Gastrocnemius medialis (tissue), 4 donors: ENCODE measurements at regions not wholly inside any gene's neighbourhood (a gene's known extent, or its start where the extent isn't known, plus 50 kb on each side); places are given as distances from the start of the nearest gene placed in this dataset.

Source experiments
- ATAC-seq, 2 donors: fragments of 150-250 bp; one replicate each; pipeline ENCODE4 v1.9.1; 2016
- DNase-seq, 2 donors: peaks; one replicate each; pipeline ENCODE4 v3.0.0-alpha.2; 2019
- H3K27ac ChIP-seq, 4 donors: fragments of 200-600 bp; sonication (generic); 1 replicate in 1 of 4; 2 replicates in 3 of 4; pipeline ENCODE4 v1.5.1; 2016 to 2018; ENCODE audit warnings: mild to moderate bottlenecking in 2 of 4, moderate library complexity in 1 of 4
- H3K27me3 ChIP-seq, 3 donors: fragments of 200-600 bp; sonication (generic) in 2 of 3; 1 replicate in 1 of 3; 2 replicates in 2 of 3; pipeline versions ENCODE4 v1.5.1 to v1.6.0; 2016 to 2019; ENCODE audit warnings: mild to moderate bottlenecking in 1 of 3, moderate library complexity in 1 of 3
- H3K36me3 ChIP-seq, 2 donors: fragments of 200-600 bp; sonication (generic) in 1 of 2; one replicate each; pipeline ENCODE4 v1.5.1; 2017 to 2018
- H3K4me1 ChIP-seq, 2 donors: fragments of 200-600 bp; sonication (generic) in 1 of 2; one replicate each; pipeline ENCODE4 v1.5.1; 2016 to 2017; ENCODE audit warnings: mild to moderate bottlenecking in 2 of 2
- H3K4me3 ChIP-seq, 4 donors: fragments of 200-600 bp; sonication (generic) in 3 of 4; 1 replicate in 1 of 4; 2 replicates in 3 of 4; pipeline ENCODE4 v1.5.1; 2016 to 2019; ENCODE audit warnings: mild to moderate bottlenecking in 2 of 4
- H3K9me3 ChIP-seq, 3 donors: fragments of 200-600 bp; sonication (generic) in 2 of 3; 1 replicate in 1 of 3; 2 replicates in 2 of 3; pipeline ENCODE4 v1.5.1; 2016 to 2019
- POLR2A ChIP-seq, 2 donors: fragments of 450-650 bp; IDR thresholded peaks; one replicate each; pipeline ENCODE4 v1.6.1; 2017; ENCODE audit warnings: antibody characterized with exemption in 2 of 2, mild to moderate bottlenecking in 2 of 2, moderate library complexity in 2 of 2
- in situ Hi-C, 4 donors: fragments of 200-750 bp; cut with MboI; loops; one replicate each; pipeline versions ENCODE4 v1.15.0 to v1.8.0; 2017; ENCODE audit warnings: low sequenced_read_pairs in 4 of 4
- intact Hi-C: fragments of 100-400 bp; cut with DNase I; formaldehyde crosslinking; loops from one replicate; pipeline ENCODE4 v1.15.1; 2023; ENCODE audit warnings: low total_unique reads
- TF ChIP-seq, protein P1 (sequence below), 5 experiments: fragments of 450-650 bp in 3 of 5; fragments of 200-600 bp in 2 of 5; sonication (generic) in 2 of 5; IDR thresholded peaks in 4 of 5; conservative IDR thresholded peaks in 1 of 5; 1 replicate in 4 of 5; 2 replicates in 1 of 5; pipeline ENCODE4 v1.5.1; 2016 to 2019; ENCODE audit warnings: antibody characterized with exemption in 5 of 5, mild to moderate bottlenecking in 3 of 5, moderate library complexity in 3 of 5

GRCh38 chr3:124084022-124084881 lies 92.3 kb upstream of the ROPN1 start:
- Histone ChIP-seq H3K36me3 (no peaks in the 10 kb centered on the region), H3K9me3 (no peaks in the 10 kb centered on the region), H3K4me3 (no peak overlapping the region), H3K4me1 (peaks cover 11 to 24% of the 10 kb centered on the region in 2 donors), H3K27me3 (no peaks in the 10 kb centered on the region), H3K27ac (peak overlapping the region; percentile 12 to 68 (median 42))
- intact Hi-C loops = loop anchor here (5.0 kb wide), 1 partner anchor 163 kb away; no protein-coding TSS in a partner anchor
- TF ChIP-seq POLR2A (IDR thresholded peaks at IDR 0.05) = no peak
- TF ChIP-seq, protein P1, sequence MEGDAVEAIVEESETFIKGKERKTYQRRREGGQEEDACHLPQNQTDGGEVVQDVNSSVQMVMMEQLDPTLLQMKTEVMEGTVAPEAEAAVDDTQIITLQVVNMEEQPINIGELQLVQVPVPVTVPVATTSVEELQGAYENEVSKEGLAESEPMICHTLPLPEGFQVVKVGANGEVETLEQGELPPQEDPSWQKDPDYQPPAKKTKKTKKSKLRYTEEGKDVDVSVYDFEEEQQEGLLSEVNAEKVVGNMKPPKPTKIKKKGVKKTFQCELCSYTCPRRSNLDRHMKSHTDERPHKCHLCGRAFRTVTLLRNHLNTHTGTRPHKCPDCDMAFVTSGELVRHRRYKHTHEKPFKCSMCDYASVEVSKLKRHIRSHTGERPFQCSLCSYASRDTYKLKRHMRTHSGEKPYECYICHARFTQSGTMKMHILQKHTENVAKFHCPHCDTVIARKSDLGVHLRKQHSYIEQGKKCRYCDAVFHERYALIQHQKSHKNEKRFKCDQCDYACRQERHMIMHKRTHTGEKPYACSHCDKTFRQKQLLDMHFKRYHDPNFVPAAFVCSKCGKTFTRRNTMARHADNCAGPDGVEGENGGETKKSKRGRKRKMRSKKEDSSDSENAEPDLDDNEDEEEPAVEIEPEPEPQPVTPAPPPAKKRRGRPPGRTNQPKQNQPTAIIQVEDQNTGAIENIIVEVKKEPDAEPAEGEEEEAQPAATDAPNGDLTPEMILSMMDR (IDR thresholded peaks at IDR 0.05 in 4 of 5, conservative IDR thresholded peaks at IDR 0.05 in 1 of 5) = no peak
- ATAC-seq (peak; percentile 22 to 75), DNase-seq (no peak)
- in situ Hi-C loops = loop anchor here in 1 of 4 donors (5.0 kb wide), 1 partner anchor 67 kb away; no protein-coding TSS in a partner anchor

GRCh38 chr3:124088801-124089200 lies 96.9 kb upstream of the ROPN1 start:
- no peaks in the 10 kb centered on the region for H3K27me3 ChIP-seq
- H3K4me1 ChIP-seq = peaks cover 10 to 12% of the 10 kb centered on the region in 2 donors
- H3K36me3 ChIP-seq = no peaks in the 10 kb centered on the region
- in situ Hi-C loops = no loop called here
- intact Hi-C loops = no loop called here
- no peak overlapping the region for H3K27ac ChIP-seq
- no peak overlapping the region for H3K4me3 ChIP-seq
- no peak for TF ChIP-seq POLR2A (IDR thresholded peaks at IDR 0.05)
- TF ChIP-seq, protein P1 (IDR thresholded peaks at IDR 0.05 in 4 of 5, conservative IDR thresholded peaks at IDR 0.05 in 1 of 5) = no peak
- DNase-seq = no peak
- no peak for ATAC-seq
- H3K9me3 ChIP-seq = no peaks in the 10 kb centered on the region

- Histone ChIP-seq H3K27me3 (no peaks in the 10 kb centered on the region), H3K36me3 (no peaks in the 10 kb centered on the region), H3K4me1 (peaks cover 7 to 12% of the 10 kb centered on the region in 2 donors), H3K9me3 (no peaks in the 10 kb centered on the region), H3K27ac (no peak overlapping the region), H3K4me3 (no peak overlapping the region)
- ATAC-seq (no peak), DNase-seq (no peak)
- in situ Hi-C loops = no loop called here
- TF ChIP-seq, protein P1 (IDR thresholded peaks at IDR 0.05 in 4 of 5, conservative IDR thresholded peaks at IDR 0.05 in 1 of 5) = no peak
- TF ChIP-seq POLR2A (IDR thresholded peaks at IDR 0.05) = no peak
- intact Hi-C loops = no loop called here
Observed at GRCh38 chr3:124089214-124089613, 97.3 kb upstream of the ROPN1 start.

DNA sequence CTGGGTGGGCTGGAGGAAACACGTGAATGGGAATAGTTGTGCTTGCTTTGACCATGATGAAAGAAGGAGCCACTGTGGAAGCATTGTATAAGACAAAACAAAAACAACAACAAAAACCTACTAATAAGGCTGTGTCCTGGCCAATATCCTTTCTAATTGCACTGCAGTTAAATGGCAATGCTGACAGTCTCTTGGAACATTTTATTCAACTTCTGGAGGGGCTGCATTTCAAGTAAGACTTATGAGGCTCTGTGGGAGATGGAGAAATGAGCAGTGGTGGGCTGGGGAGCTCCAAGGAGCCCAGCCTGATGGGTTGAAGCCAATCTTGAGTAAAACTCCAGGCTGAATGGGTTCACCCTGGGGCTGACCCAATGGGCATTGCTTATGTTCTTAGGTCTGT lies 99.8 kb upstream of the ROPN1 start:
- Histone ChIP-seq H3K36me3 (no peaks in the 10 kb centered on the region), H3K4me1 (peaks cover 5% of the 10 kb centered on the region in 2 donors), H3K27ac (no peak overlapping the region), H3K27me3 (no peaks in the 10 kb centered on the region), H3K9me3 (no peaks in the 10 kb centered on the region), H3K4me3 (no peak overlapping the region)
- ATAC-seq = no peak
- intact Hi-C loops = no loop called here
- in situ Hi-C loops = no loop called here
- no peak for DNase-seq
- TF ChIP-seq, protein P1 (IDR thresholded peaks at IDR 0.05 in 4 of 5, conservative IDR thresholded peaks at IDR 0.05 in 1 of 5) = no peak
- no peak for TF ChIP-seq POLR2A (IDR thresholded peaks at IDR 0.05)
